Keratinocyte (primary cell): ENCODE measurements at regions not wholly inside any gene's neighbourhood (a gene's known extent, or its start where the extent isn't known, plus 50 kb on each side); places are given as distances from the start of the nearest gene placed in this dataset.

Source experiments
- DNase-seq: peaks from one replicate; pipeline ENCODE4 v3.0.0-alpha.2; 2011; ENCODE audit warnings: low read depth, missing footprints, low spot score
- FAIRE-seq: peaks from 2 replicates; lab custom pipeline; 2011; peaks lifted over from hg19 to GRCh38; lab: Jason Lieb, UNC
- H2AFZ ChIP-seq: 2 replicates; pipeline ENCODE4 v1.6.0; 2012; ENCODE audit warnings: low read length, control low read depth, inconsistent platforms; ENCODE audit not compliant: control insufficient read depth
- H3K27ac ChIP-seq: 2 replicates; pipeline ENCODE4 v1.5.1; 2011; ENCODE audit warnings: low read length; ENCODE audit not compliant: control insufficient read depth, insufficient read depth
- H3K27me3 ChIP-seq: 3 replicates; pipeline ENCODE4 v1.6.0; 2011; ENCODE audit warnings: low read length; ENCODE audit not compliant: control insufficient read depth, insufficient read depth; ENCODE audit errors: extremely low read depth
- H3K36me3 ChIP-seq, 2 experiments: 2 replicates in 1 of 2; 3 replicates in 1 of 2; pipeline ENCODE4 v1.5.1; 2011; ENCODE audit warnings: low read length in 2 of 2, mild to moderate bottlenecking in 1 of 2; ENCODE audit not compliant: control insufficient read depth in 2 of 2, insufficient read depth in 2 of 2; ENCODE audit errors: extremely low read depth in 1 of 2
- H3K4me1 ChIP-seq: 3 replicates; pipeline ENCODE4 v1.5.1; 2011; ENCODE audit warnings: low read length; ENCODE audit not compliant: control insufficient read depth, insufficient read depth; ENCODE audit errors: extremely low read depth
- H3K4me2 ChIP-seq: 3 replicates; pipeline ENCODE4 v1.6.0; 2011; ENCODE audit warnings: low read depth, low read length; ENCODE audit not compliant: control insufficient read depth, insufficient read depth; ENCODE audit errors: extremely low read depth
- H3K4me3 ChIP-seq, 3 experiments: fragments of 200-600 bp in 1 of 3; sonication (generic) in 1 of 3; 2 replicates in 2 of 3; 3 replicates in 1 of 3; pipeline ENCODE4 v1.5.1; 2011 to 2016; ENCODE audit warnings: low read length in 3 of 3, mild to moderate bottlenecking in 3 of 3, control low read depth in 2 of 3, inconsistent platforms in 1 of 3, low read depth in 1 of 3, mixed read lengths in 1 of 3, mixed run types in 1 of 3, moderate library complexity in 1 of 3; ENCODE audit not compliant: control insufficient read depth in 2 of 3, insufficient read depth in 2 of 3; ENCODE audit errors: extremely low read depth in 1 of 3
- H3K79me2 ChIP-seq: 2 replicates; pipeline ENCODE4 v1.6.0; 2012; ENCODE audit warnings: low read length; ENCODE audit not compliant: control insufficient read depth, insufficient read depth
- H3K9ac ChIP-seq: 3 replicates; pipeline ENCODE4 v1.6.0; 2011; ENCODE audit warnings: low read length; ENCODE audit not compliant: control insufficient read depth, insufficient read depth; ENCODE audit errors: extremely low read depth
- H3K9me1 ChIP-seq: 3 replicates; pipeline ENCODE4 v1.6.0; 2011; ENCODE audit warnings: low read length; ENCODE audit not compliant: control insufficient read depth, insufficient read depth; ENCODE audit errors: extremely low read depth
- H3K9me3 ChIP-seq: 2 replicates; pipeline ENCODE4 v1.5.1; 2012; ENCODE audit warnings: low read depth, low read length; ENCODE audit not compliant: control insufficient read depth
- H4K20me1 ChIP-seq: 3 replicates; pipeline ENCODE4 v1.6.0; 2011; ENCODE audit warnings: low read length; ENCODE audit not compliant: control insufficient read depth, insufficient read depth; ENCODE audit errors: extremely low read depth
- CTCF ChIP-seq, 3 experiments: IDR thresholded peaks in 1 of 3; conservative IDR thresholded peaks in 1 of 3; optimal IDR thresholded peaks in 1 of 3; 2 replicates in 2 of 3; 3 replicates in 1 of 3; pipeline versions ENCODE3 to v1.5.1; 2011; ENCODE audit warnings: low read length in 3 of 3, mild to moderate bottlenecking in 3 of 3, moderate library complexity in 2 of 3, control low read depth in 1 of 3, inconsistent platforms in 1 of 3; ENCODE audit not compliant: insufficient read depth in 2 of 3; ENCODE audit errors: extremely low read depth in 1 of 3
- EZH2 ChIP-seq: IDR thresholded peaks from one replicate; pipeline ENCODE4 v1.6.1; 2012; ENCODE audit warnings: inconsistent platforms, mild to moderate bottlenecking, low read length, moderate library complexity
- dilution Hi-C: fragments of 300-500 bp; cut with MboI; formaldehyde crosslinking; loops from one replicate; pipeline ENCODE4 v1.7.0; 2020; ENCODE audit warnings: low sequenced_read_pairs; ENCODE audit not compliant: extremely low pct_ligation_motif_present

- DNase-seq = no peak
- Histone ChIP-seq H3K27ac (no peak overlapping the region), H3K4me2 (no peak overlapping the region), H3K4me1 (peaks cover 3% of the 10 kb centered on the region), H3K36me3 (no peaks in the 10 kb centered on the region), H3K9me1 (no peaks in the 10 kb centered on the region), H3K9ac (no peak overlapping the region), H4K20me1 (no peaks in the 10 kb centered on the region), H3K79me2 (no peaks in the 10 kb centered on the region), H2AFZ (no peak overlapping the region), H3K4me3 (no peak overlapping the region), H3K9me3 (no peaks in the 10 kb centered on the region), H3K27me3 (no peaks in the 10 kb centered on the region)
- dilution Hi-C loops = no loop called here
- no peak for FAIRE-seq
- TF ChIP-seq CTCF (optimal IDR thresholded peaks at IDR 0.05 in 1 of 3, IDR thresholded peaks at IDR 0.05 in 1 of 3, conservative IDR thresholded peaks at IDR 0.05 in 1 of 3; ENCODE audit: extremely low read depth in 1 of 3, insufficient read depth in 2 of 3, low read length in 3 of 3) (no peak), EZH2 (no peak)
Observed at GRCh38 chr5:142491270-142491669, 166.4 kb upstream of the SPRY4 start.

- Histone ChIP-seq H3K9ac (no peak overlapping the region), H4K20me1 (no peaks in the 10 kb centered on the region), H3K4me1 (peaks cover 4% of the 10 kb centered on the region), H3K27me3 (no peaks in the 10 kb centered on the region), H3K9me1 (no peaks in the 10 kb centered on the region), H3K9me3 (no peaks in the 10 kb centered on the region), H3K36me3 (no peaks in the 10 kb centered on the region), H3K4me2 (no peak overlapping the region), H3K27ac (no peak overlapping the region), H3K4me3 (no peak overlapping the region), H2AFZ (no peak overlapping the region), H3K79me2 (no peaks in the 10 kb centered on the region)
- dilution Hi-C loops = no loop called here
- no peak for FAIRE-seq
- no peak for DNase-seq
- no peak for TF ChIP-seq EZH2
- no peak for TF ChIP-seq CTCF (optimal IDR thresholded peaks at IDR 0.05 in 1 of 3, IDR thresholded peaks at IDR 0.05 in 1 of 3, conservative IDR thresholded peaks at IDR 0.05 in 1 of 3; ENCODE audit: extremely low read depth in 1 of 3, insufficient read depth in 2 of 3, low read length in 3 of 3)
Observed at GRCh38 chr5:142486581-142486980, 161.8 kb upstream of the SPRY4 start.
